ENCODE measurements at regions not wholly inside any gene's neighbourhood (a gene's known extent, or its start where the extent isn't known, plus 50 kb on each side); places are given as distances from the start of the nearest gene placed in this dataset.

DNA sequence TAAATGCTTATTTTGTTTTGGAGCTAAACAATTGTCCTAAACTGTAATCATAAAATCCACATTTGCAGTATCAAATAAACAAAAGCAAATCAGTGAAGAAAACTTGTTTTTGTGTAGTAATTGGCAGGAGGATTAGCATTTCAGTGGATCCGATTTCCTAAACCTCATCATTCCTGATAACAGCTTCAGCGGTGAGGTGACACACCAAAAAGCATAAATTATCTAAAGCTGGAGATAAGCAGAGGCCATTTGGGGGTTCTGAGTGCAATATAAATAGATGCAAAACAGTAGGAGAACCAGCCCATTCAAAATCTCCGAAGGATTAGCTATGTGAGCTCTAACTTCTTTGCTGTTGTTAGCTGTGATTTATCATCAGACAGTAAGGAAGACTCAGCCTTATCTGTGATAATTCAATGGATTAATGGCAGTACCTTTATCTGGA is 235.8 kb downstream of the EPHA7 start:
- H3K4me1 ChIP-seq (ENCODE audit: low read length), result no peaks in the 10 kb centered on the region
- H2AFZ ChIP-seq (ENCODE audit: low read depth, low read length), result no peak overlapping the region
- no peak overlapping the region for H3K4me2 ChIP-seq (ENCODE audit: low read length)
- no peaks in the 10 kb centered on the region for H4K20me1 ChIP-seq (ENCODE audit: insufficient read depth, low read length)
- H3K9me3 ChIP-seq (ENCODE audit: insufficient read depth, low read length), result no peaks in the 10 kb centered on the region
- H3K27me3 ChIP-seq (ENCODE audit: low read depth, low read length), result no peaks in the 10 kb centered on the region
- no peak for TF ChIP-seq EZH2phosphoT487 (IDR thresholded peaks at IDR 0.05; ENCODE audit: low read depth)
- TF ChIP-seq, protein P1, sequence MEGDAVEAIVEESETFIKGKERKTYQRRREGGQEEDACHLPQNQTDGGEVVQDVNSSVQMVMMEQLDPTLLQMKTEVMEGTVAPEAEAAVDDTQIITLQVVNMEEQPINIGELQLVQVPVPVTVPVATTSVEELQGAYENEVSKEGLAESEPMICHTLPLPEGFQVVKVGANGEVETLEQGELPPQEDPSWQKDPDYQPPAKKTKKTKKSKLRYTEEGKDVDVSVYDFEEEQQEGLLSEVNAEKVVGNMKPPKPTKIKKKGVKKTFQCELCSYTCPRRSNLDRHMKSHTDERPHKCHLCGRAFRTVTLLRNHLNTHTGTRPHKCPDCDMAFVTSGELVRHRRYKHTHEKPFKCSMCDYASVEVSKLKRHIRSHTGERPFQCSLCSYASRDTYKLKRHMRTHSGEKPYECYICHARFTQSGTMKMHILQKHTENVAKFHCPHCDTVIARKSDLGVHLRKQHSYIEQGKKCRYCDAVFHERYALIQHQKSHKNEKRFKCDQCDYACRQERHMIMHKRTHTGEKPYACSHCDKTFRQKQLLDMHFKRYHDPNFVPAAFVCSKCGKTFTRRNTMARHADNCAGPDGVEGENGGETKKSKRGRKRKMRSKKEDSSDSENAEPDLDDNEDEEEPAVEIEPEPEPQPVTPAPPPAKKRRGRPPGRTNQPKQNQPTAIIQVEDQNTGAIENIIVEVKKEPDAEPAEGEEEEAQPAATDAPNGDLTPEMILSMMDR (IDR thresholded peaks at IDR 0.05; ENCODE audit: low read depth, low read length), result no peak
- no peak overlapping the region for H3K9ac ChIP-seq (ENCODE audit: low read length)
- no peak overlapping the region for H3K4me3 ChIP-seq (ENCODE audit: low read length)
- no peak overlapping the region for H3K27ac ChIP-seq (ENCODE audit: low read length)
- H3K36me3 ChIP-seq (replicated peaks; ENCODE audit: low read depth, low read length), result no peaks in the 10 kb centered on the region
- H3K79me2 ChIP-seq (ENCODE audit: low read length), result no peaks in the 10 kb centered on the region

DNA sequence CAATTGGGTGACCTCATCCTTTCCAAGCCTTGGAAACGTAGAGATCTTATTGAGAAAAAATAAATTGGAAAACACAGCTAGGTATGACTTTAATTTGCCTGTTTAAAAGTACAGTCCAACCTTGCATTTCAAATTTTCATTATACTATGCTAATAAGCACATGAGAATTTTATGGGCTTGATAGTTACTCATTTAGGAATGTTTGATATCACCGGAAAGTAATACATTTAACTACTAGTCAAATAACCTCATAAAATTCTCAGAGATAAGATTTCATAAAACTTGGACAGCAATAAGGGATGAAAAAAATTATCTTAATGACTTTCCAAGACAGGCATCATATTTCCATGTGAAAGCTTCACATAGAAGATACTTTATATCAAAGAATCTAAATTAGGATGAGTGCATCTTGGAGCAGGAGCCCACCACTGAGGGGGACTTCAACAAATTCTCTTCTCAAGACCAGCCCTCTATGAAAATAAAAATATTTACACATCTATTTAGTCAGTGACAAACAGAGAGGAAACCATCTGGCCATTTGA is 236.3 kb downstream of the EPHA7 start:
- no peak overlapping the region for H3K9ac ChIP-seq (ENCODE audit: low read length)
- no peak for TF ChIP-seq EZH2phosphoT487 (IDR thresholded peaks at IDR 0.05; ENCODE audit: low read depth)
- TF ChIP-seq, protein P1 (IDR thresholded peaks at IDR 0.05; ENCODE audit: low read depth, low read length), result no peak
- no peaks in the 10 kb centered on the region for H3K79me2 ChIP-seq (ENCODE audit: low read length)
- no peaks in the 10 kb centered on the region for H3K27me3 ChIP-seq (ENCODE audit: low read depth, low read length)
- H3K4me3 ChIP-seq (ENCODE audit: low read length), result no peak overlapping the region
- H3K4me1 ChIP-seq (ENCODE audit: low read length), result peaks cover 3% of the 10 kb centered on the region
- no peaks in the 10 kb centered on the region for H3K9me3 ChIP-seq (ENCODE audit: insufficient read depth, low read length)
- no peaks in the 10 kb centered on the region for H4K20me1 ChIP-seq (ENCODE audit: insufficient read depth, low read length)
- no peak overlapping the region for H3K27ac ChIP-seq (ENCODE audit: low read length)
- H3K4me2 ChIP-seq (ENCODE audit: low read length), result no peak overlapping the region
- no peak overlapping the region for H2AFZ ChIP-seq (ENCODE audit: low read depth, low read length)
- H3K36me3 ChIP-seq (replicated peaks; ENCODE audit: low read depth, low read length), result no peaks in the 10 kb centered on the region

DNA sequence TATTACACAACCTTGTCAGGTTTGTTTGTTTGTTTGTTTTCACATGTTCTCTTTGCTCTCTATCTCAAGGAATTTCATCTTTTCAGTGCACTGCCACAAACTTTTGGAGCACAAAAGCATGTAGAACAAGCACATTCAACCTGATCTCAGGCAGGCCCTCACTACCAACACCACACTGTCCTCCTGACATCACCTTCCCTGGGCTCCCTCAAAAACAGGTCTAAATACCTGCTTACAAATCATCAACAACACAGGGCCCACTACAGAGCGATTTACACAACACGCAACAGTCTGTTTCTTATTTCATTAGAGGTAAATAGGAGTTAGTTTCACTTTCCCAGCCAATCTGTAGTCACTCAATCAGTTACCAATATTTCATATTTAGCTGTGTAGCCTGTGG is 241.4 kb downstream of the EPHA7 start:
- TF ChIP-seq, protein P1 (IDR thresholded peaks at IDR 0.05; ENCODE audit: low read depth, low read length), result no peak
- no peak for TF ChIP-seq EZH2phosphoT487 (IDR thresholded peaks at IDR 0.05; ENCODE audit: low read depth)
- Histone ChIP-seq H2AFZ (ENCODE audit: low read depth, low read length) (peak overlapping the region; percentile 77; the same call in 1 of the 2 replicates), H3K27me3 (ENCODE audit: low read depth, low read length) (no peaks in the 10 kb centered on the region), H3K79me2 (ENCODE audit: low read length) (no peaks in the 10 kb centered on the region), H3K36me3 (replicated peaks; ENCODE audit: low read depth, low read length) (no peaks in the 10 kb centered on the region), H3K9ac (ENCODE audit: low read length) (no peak overlapping the region), H3K4me2 (ENCODE audit: low read length) (peak overlapping the region; percentile 44), H3K4me1 (ENCODE audit: low read length) (peaks cover 32% of the 10 kb centered on the region), H3K9me3 (ENCODE audit: insufficient read depth, low read length) (no peaks in the 10 kb centered on the region), H3K27ac (ENCODE audit: low read length) (no peak overlapping the region), H3K4me3 (ENCODE audit: low read length) (no peak overlapping the region), H4K20me1 (ENCODE audit: insufficient read depth, low read length) (no peaks in the 10 kb centered on the region)

DNA sequence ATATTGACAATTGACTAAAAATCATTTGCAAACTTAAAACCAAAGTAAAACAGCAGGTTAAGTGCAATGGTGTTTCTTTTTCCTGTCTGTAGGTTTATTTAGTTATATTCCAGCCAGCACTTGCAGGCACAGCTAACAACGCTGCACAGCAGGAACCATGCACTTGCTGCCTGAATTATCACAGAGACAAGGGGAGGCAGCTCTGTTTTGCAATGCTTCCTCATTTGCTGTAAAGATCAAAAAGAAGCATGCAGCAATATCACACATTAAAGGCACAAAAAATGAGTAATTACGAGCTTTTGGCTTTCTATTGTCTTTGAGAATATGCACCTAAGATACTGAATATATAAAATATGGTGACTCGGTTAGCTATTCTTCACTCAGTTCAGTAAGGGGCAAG is 241.9 kb downstream of the EPHA7 start:
- no peak overlapping the region for H3K9ac ChIP-seq (ENCODE audit: low read length)
- H3K27me3 ChIP-seq (ENCODE audit: low read depth, low read length), result no peaks in the 10 kb centered on the region
- H3K4me1 ChIP-seq (ENCODE audit: low read length), result peaks cover 32% of the 10 kb centered on the region
- H3K36me3 ChIP-seq (replicated peaks; ENCODE audit: low read depth, low read length), result no peaks in the 10 kb centered on the region
- no peaks in the 10 kb centered on the region for H4K20me1 ChIP-seq (ENCODE audit: insufficient read depth, low read length)
- H3K4me3 ChIP-seq (ENCODE audit: low read length), result no peak overlapping the region
- no peaks in the 10 kb centered on the region for H3K79me2 ChIP-seq (ENCODE audit: low read length)
- peak overlapping the region; percentile 77; the same call in 1 of the 2 replicates for H2AFZ ChIP-seq (ENCODE audit: low read depth, low read length)
- TF ChIP-seq, protein P1 (IDR thresholded peaks at IDR 0.05; ENCODE audit: low read depth, low read length), result no peak
- TF ChIP-seq EZH2phosphoT487 (IDR thresholded peaks at IDR 0.05; ENCODE audit: low read depth), result no peak
- no peaks in the 10 kb centered on the region for H3K9me3 ChIP-seq (ENCODE audit: insufficient read depth, low read length)
- no peak overlapping the region for H3K27ac ChIP-seq (ENCODE audit: low read length)
- H3K4me2 ChIP-seq (ENCODE audit: low read length), result peak overlapping the region; percentile 44

Measured in OCI-LY3 (cell line).